Activated naive CD4-positive, alpha-beta T cell (primary cell): ENCODE measurements at regions not wholly inside any gene's neighbourhood (a gene's known extent, or its start where the extent isn't known, plus 50 kb on each side); places are given as distances from the start of the nearest gene placed in this dataset.
"Not testable (repeated sequence)": the region's sequence is repeated elsewhere in the genome, so short reads cannot be mapped to it uniquely, and the experiment has no call there.

Experiments
- DNase-seq, 4 experiments: peaks; one replicate each; lab custom pipeline; 2025; lab: John Stamatoyannopoulos, UW

GRCh38 chrX:65883556-65883955, 156.3 kb downstream of the VSIG4 start:
- no peak for DNase-seq

GRCh38 chrX:65879977-65880799, 159.7 kb downstream of the VSIG4 start:
- no peak for DNase-seq

GRCh38 chrX:65878456-65878855, 161.4 kb downstream of the VSIG4 start:
- no peak for DNase-seq

GRCh38 chrX:65877953-65878352, 161.9 kb downstream of the VSIG4 start:
- DNase-seq = no peak

- DNase-seq = not testable (repeated sequence)
Measured at GRCh38 chrX:65875614-65876013, 164.3 kb downstream of the VSIG4 start.

GRCh38 chrX:65874765-65875164, 165.1 kb downstream of the VSIG4 start:
- DNase-seq = no peak

- DNase-seq = no peak
Measured at GRCh38 chrX:65874110-65874509, 165.8 kb downstream of the VSIG4 start.

GRCh38 chrX:65873385-65873784, 166.5 kb downstream of the VSIG4 start:
- no peak for DNase-seq

GRCh38 chrX:65871671-65872311, 168.1 kb downstream of the VSIG4 start:
- DNase-seq = no peak

- DNase-seq = not testable (repeated sequence)
Measured at GRCh38 chrX:65870544-65870943, 169.3 kb downstream of the VSIG4 start.

- no peak for DNase-seq
Measured at GRCh38 chrX:65866773-65867172, 173.1 kb downstream of the VSIG4 start.

- no peak for DNase-seq
Measured at GRCh38 chrX:65866146-65866545, 173.7 kb downstream of the VSIG4 start.

DNA sequence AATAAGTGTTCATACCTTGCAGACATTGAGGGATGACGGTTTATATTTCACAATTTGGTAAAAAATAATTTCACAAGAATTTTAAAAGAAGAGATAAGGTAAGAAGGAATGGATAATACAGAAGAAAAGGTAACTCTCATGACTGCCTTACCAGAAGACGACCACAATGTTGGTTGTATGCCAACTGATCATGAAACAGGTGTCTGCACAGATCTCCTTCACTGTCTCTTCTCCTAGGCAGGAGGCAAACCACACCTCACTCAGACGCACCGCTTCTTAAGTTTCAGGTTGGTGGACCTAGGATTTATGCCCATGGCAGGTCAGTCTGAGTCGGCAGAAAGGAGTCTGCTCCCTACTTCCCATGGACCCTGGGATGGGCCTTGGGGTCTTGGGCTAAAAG, 177.2 kb downstream of the VSIG4 start:
- no peak for DNase-seq

- DNase-seq = no peak
Measured at GRCh38 chrX:65859299-65859698, 180.6 kb downstream of the VSIG4 start.

GRCh38 chrX:65854437-65854836, 185.4 kb downstream of the VSIG4 start:
- DNase-seq = not testable (repeated sequence)

DNA sequence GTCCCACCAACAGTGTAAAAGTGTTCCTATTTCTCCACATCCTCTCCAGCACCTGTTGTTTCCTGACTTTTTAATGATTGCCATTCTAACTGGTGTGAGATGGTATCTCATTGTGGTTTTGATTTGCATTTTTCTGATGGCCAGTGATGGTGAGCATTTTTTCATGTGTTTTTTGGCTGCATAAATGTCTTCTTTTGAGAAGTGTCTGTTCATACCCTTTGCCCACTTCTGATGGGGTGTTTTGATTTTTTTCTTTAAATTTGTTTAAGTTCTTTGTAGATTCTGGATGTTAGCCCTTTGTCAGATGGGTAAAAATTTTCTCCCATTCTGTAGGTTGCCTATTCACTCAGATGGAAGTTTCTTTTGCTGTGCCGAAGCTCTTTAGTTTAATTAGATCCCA, 183.9 kb downstream of the MSN start:
- not testable (repeated sequence) for DNase-seq

GRCh38 chrX:65850821-65851220, 183.4 kb downstream of the MSN start:
- not testable (repeated sequence) for DNase-seq

DNA sequence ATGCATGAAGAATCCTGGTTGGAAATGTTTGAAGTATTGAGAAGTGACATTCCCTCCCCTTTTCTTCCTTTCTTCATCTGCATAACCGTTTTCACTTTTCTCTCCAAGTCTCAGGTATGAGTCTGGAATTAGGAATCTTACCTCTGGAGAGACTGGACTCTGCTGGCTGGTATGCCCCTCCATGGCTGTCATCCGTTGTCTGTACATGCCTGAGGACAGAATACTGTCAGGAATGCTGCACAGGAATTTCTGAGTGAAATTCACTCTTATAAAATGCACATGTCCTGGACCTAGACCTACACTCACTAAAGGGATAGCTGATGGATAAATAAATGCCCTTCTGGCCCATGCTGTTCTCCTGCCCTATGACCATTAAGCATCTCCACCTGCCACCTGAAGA, 179.5 kb downstream of the MSN start:
- DNase-seq = no peak

- DNase-seq = no peak
Measured at GRCh38 chrX:65841263-65841662, 173.8 kb downstream of the MSN start.

DNA sequence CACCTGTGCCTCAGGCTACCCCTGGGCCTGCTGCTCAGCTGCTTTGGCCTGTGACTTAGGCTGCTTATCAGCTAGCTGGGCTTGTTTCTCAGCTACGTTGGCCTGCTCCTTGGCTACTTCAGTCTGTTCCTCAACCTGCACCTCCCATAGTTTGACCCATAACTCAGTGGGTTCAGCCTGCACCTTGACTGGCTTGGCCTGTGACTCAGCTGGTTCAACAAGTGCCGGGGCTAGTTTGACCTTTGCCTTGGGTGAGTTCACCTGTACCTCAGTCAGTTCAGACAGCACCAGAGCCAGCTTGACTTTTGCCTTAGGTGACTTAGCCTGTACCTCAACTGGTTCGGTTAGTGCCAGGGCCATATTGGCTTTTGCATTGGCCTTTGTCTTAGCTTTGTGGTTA, 171.2 kb downstream of the MSN start:
- no peak for DNase-seq

DNA sequence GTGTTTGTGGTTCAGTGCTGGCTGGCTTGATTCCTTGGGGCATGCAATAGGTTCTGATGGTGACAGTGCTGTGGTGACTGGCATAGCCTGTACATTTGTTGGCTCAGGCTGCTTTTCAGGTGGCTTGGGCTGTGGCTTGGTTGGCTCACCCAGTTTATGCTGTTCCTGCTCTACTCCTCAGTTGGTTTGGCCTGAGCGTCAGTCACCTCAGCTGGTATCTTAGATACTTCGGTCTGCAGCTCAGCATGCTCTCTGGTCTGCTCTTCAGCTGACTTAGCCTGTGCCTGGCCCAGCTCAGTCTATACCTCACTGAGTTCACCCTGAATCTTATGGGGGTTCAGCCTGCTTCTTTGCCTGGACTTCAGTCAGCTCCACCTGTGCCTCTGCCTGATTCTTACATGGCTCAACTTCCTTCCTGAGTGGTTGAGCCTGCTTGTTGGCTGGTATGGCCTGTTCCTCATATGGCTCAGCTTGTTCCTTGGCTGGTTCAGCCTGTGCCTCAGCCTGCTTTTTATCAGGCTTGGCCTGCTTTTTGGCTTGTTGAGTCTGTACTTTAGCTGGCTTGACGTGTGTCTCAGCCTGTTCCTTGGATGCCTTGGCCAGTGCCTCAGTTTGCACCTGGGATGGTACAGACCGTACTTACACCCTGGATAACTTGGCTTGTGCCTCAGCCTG, 170.6 kb downstream of the MSN start:
- no peak for DNase-seq

DNA sequence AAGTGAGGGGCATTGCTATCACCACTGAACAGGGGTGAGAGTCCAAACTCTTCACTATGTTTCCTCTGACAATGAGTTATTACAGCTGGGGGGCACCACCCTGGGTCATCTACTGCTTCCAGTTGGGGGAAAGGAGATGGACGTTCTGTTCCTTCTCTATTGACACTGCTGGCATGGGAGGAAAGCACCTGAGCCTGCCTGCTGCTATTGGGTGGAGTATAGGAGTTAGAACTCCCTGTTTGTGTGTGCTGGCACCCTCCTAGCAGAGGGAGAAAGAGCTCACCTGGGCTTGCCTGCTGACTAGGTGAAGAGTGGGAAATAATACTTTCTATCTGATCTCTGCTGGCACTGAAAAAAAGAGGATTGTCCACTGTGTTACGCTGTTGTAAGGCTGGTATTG, 163.8 kb downstream of the MSN start:
- no peak for DNase-seq

GRCh38 chrX:65828599-65828998, 161.1 kb downstream of the MSN start:
- DNase-seq = no peak
